Activated CD4-positive, CD25-positive, alpha-beta regulatory T cell treated with anti-CD3 and anti-CD28 coated beads, Interleukin-2, amount 50 U/mL, for 24 hours (primary cell): ENCODE measurements at regions not wholly inside any gene's neighbourhood (a gene's known extent, or its start where the extent isn't known, plus 50 kb on each side); places are given as distances from the start of the nearest gene placed in this dataset.
"Not testable (repeated sequence)": the region's sequence is repeated elsewhere in the genome, so short reads cannot be mapped to it uniquely, and the experiment has no call there.

Experiments used
- ATAC-seq, 2 donors: fragments of 150-1000 bp; cut with Tn5 transposase; one replicate each; pipeline ENCODE4 v1.10.0; 2021; ENCODE audit warnings: mild to moderate bottlenecking in 1 of 2, moderate library complexity in 1 of 2

DNA sequence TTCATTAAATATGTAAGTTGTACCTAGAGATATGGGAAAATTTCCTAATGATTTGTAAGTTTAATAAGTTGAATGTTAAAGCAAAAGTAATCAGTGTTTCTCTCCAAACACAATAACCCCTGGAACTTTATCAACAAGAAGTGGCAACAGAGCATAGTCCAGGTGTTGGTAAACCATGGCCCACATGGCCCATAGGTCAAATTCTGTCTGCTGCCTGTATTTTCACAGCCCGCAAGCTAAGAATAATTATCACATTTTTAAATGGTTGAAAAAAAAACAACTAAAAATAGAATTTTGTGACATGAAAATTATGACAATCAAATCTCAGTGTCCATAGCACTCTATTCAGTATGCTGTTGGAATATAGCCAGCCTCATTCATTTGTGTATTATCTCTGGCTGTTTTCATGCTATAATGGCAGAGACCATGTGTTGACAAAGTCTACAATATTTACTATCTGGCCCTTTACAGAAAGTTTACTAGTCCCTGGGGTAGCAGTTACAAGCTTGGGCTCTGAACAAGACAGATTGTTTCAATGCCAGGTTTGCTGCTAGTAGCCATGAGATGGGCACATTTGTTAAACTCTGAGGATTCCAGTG lies 395.8 kb downstream of the GASK1B start:
- ATAC-seq = no peak

DNA sequence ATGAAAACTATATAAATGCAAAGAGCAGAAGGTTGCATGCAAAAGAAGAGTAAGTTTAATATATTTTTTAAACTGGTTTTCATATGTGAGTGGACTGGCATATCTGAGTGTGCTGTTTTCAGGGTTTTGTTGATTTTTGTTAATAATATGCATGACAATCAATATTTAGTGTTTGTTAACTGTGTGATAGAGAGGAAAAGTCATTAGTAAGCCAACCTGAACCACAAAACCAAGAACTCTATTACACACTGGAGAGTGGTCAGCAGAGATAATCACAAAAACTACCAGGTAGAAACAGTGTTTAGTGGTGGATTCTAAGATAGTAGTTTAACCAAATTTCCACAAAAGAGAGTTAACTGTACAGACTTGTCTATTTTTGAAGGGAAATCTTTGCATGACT lies 396.9 kb downstream of the GASK1B start:
- no peak for ATAC-seq

DNA sequence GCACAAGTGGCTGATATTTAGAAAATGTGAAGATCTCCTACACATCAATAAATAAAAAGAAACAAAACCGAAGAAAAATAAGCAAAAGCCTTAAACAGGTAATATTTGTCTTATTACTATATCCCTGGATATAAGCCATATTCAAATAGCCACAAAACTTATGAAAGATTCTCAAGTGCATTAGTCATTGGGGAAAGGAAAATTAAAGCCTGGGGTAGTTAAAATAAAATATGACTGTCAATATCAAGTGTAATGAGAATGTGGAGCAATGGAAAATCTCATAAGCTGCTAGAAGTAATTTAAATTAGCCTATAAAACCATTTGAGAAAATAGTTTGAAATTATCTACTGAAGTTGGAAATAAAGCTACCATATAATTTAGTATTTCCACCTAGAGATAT lies 399.9 kb downstream of the GASK1B start:
- no peak for ATAC-seq

DNA sequence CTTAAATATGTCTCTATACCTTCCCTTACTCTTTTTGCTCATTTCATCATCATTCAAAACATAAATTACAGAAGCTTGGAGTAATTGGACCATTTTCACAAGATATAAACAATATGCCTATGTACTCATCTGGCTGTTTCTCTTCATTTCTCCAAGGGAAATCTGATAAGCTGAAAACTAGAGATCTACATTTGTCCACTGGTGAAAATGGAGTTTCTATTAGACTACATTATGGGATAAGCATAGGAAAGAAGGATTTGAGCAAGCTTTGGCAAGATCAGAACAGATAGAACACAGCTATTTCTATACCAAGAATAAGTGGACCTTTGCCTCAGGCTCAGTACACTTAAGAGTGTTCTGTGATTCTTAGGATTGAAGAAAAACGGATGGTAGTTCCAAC lies 404.4 kb downstream of the GASK1B start:
- no peak for ATAC-seq

DNA sequence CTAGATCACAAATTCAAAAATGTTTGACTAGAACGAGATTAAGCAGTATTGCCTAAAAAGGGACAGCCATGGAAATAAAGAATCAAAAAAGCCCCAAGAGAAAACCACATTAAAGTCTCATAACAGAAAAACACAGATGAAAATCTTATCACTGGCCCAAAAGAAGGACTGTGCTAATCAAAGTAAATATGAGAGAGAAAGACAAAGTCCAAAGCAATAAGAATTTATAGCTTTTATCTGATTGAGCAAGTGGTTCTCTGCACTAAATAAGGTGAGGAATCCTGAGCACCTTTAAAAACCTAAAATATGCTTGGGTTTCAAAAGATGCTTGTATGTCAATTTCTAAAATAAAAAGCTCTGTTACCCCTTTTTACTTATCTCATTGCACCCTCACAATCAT lies 409.3 kb downstream of the GASK1B start:
- no peak for ATAC-seq

DNA sequence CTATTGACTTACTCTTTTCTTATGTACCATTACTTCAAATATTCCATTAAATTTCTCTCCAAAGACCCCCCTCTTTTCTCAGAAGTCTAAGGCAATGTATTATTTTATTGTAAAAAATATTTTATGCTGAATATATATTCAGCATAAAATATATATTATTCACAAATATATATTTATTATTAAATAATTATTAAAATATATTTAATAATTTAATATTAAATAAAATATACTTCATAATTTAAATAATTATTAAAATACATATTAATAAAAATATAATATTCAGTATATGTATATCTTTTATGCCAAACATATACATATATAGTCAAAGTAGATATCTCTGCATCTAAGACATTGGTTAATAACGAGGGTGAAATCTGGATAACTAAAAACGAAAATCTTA lies 418.4 kb downstream of the GASK1B start:
- ATAC-seq = no peak

DNA sequence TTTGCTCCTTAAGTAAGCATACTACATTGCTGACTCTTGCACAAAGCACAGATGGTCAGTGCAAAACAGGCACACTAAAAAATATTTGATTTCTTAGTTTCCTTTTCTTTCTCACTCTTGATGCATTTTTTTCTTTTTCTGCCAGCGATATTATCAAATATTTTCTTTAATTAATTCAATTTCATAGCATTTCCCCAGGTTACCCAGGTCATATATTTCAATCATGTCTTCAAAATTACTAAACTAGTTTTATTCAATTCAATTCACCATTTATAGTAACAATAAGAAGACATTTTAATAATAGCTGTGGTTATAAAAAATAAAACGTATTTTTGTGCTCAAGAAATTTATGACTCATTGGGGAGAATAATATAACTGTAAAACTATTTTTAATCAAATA lies 421.2 kb downstream of the GASK1B start:
- no peak for ATAC-seq

DNA sequence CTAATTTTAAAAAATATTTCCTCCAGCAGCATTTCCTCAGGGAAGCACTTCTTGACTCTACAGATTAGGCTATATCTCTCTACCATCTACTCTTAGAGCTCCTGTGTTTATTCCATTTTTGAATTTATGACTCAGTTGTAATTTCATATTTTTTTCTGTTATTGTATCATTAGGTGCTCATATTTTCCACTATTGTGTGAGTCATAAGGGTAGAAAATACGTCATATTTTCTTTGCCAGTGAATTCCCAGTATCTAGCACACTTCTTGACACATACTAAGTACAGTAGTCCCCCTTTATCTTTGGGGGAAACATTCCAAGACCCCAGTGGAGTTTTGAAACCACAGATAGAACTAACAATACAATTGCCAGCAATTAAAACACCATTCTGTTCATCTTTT lies 431.2 kb downstream of the GASK1B start:
- ATAC-seq = no peak

DNA sequence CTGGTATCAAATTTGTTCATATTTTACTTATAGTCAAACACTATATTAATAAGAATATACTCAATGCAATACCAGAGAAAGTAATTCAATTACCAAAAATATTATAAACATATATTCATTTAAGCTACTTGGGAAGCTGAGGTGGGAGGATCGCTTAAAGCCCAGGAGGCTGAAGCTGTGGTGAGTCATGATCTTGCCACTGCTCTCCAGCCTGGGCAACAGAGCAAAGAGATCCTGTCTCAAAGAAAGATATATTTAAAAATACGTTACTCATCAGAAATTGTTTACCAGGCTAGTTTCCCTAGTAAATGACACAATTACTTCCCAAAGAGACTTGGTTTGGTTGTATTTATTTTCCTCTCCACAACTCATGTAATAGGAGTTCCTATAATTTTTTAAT lies 433.6 kb downstream of the GASK1B start:
- no peak for ATAC-seq

DNA sequence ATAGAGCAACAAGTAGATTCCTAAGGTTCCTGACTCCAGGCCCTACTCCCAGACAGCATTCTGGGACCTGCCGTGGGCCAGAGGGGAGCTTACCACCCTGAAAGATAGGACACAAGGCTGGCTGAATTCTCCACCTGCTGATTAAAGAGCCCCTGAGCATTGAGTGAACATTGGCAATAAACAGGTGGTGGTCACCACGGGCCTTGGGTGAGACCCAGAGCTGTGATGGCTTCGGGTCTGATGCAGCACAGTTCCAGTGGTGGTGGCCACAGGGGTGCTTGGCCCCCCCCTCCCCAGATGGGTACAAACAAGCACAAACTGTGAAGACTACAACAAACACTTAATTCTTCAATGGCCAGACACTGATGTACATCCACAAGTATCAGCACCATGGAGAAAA lies 444.6 kb downstream of the GASK1B start:
- no peak for ATAC-seq

DNA sequence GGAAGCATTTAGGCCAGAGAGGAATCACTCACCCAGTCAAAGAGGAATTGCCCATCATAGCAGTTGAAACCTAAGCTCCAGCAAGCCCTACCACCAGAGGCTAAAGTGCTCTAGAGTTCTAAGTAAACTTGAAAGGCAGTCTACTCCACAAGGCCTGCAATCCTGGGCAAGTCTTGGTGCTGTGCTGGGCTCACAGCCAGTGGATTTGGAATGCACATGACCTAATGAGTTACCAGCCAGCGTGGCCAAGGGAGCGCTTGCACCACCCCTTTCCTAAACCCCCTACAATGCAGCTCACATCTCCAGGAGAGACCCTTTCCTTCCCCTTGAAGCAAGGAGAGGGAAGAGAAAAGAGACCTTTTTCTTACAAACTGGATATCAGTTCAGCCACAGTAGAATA lies 445.7 kb downstream of the GASK1B start:
- ATAC-seq = no peak

DNA sequence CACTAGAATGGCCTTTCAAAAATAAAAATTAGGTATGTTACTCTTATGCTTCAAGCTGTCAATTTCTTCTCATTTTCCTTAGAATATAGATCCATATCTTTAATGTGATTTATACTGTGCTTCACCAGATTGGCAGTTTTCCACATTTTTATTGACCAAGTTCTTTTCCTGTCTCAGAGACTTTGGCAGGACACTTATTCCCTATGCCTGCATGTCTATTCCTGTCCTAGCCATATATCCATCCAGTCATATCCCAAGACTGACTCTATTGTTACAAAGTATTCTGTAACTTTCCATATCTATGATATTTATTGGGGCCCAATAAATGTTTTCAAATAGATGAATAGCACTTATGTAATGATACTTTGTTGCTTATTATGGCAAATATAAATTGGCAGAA lies 450.7 kb downstream of the GASK1B start:
- ATAC-seq = no peak

DNA sequence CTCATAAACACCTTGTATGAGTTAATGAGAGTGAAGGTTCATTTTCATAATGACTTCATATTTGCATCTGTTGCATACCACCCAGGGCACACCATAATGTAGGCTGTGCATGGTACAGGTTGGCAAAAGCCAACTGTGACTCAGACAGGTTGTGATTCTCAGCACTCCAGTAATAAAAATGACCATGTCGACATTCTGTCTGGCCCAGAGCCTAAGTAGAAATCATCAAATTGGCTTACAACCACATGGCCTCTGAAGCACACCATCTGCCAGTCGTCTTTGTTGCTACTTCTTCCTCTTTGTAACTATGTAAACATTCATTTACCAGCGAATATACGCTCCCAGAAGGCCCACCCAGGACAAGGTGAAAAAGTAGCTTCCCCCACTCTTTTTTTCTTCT lies 459.5 kb downstream of the GASK1B start:
- ATAC-seq = no peak

DNA sequence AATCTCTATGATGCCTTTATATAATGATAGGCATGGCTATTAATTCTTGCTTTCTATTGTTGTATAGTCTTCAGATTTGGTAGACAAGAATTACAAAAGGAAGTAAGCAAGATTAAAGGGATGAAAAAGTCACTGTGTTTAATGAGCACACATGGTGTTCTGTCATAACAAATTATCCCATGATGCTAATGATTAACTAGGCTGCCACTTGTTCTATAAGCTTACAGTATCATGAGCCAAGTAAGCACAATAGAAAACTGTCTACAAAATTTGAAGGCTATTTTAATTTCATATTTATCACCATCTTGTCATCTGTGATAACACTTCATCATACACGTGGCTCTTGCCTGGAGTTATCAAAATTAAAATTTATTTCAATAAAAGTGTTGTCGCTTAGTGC lies 466.7 kb downstream of the GASK1B start:
- ATAC-seq = no peak

DNA sequence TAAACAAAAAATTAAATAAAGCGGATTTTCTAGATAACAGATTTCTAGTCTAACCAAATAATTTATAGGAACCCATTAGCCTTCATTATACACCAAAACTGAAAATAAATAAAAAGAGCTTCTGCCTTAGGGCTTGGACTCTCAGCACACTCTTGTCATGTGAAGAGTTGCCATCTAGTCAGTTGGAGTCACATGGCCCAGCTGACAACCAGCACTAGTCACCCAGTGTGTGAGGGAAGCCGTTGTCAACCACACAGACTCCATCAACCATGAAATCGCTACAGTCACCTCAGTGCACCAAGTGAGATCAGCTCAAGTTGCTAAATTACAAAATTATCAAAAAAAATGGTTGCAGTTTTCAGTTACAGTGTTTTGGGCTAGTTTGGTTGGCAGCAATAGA lies 470.0 kb downstream of the GASK1B start:
- no peak for ATAC-seq

DNA sequence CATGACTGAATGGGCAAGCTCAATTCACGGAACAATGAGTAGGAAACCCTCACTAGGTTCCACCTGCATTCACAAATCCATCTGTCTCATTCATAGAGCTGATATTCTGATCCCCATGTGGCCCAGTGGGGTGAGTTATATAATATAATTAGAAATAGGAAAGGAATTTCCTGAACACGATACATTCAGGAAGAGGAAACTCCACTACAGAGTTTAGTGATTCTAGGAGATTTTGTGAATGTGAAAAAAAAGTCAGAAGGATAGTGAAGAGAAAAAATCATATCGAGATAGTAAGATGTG lies 471.2 kb downstream of the GASK1B start:
- no peak for ATAC-seq

DNA sequence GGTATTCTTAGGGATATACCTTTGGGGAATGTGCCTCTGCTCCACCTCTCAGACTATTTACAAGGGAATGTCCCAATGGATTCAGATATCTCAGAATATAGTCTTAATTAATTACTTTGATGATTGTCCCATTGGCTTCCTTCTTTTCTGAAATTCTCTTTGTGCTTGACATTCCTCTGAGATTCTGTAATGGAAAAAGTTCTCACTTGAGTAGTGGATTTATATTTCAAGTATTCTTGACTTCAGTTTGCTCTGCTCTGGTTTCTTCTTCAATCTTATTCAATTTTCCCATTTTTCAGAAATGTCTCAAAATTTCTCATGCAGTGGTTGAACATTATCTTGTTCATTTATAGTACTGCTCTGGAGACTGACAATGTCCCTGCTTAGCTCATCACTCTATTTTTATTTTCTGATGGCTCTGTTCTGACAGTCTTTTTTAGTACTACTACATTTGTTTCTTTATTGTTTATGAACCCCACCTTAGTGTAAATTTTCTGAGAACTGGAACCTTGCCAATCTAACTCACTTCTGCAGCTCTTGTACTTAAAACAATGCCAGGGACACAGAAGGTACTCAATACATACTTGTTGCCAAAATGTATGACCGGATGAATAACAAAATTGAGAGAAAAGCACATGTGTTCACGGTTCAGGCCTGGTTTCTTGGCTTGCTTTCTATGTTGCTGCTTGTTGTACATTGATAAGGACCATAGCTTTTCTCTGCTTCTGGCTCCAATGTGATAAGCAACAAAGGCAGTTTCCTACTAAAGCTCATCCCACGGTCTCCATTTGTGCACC lies 471.7 kb downstream of the GASK1B start:
- no peak for ATAC-seq

DNA sequence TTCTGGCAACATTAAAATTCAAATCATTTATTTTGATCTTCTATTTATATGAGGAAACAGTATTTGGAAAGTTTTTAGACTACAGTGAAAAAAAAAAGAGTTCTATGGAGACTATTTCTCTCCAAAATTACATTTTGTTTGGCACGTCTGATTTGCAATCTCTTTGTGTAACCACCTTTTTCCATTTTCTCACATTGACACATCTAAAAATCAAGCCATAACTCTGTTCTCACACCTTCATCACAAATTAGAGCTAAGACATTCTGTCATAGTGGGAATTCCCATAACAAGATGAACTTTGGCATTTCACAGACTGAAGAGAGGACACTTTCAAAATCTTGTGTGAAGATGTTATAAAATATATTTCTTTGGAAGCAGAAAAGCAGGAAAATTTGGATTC lies 468.9 kb downstream of the GRIA2 start:
- ATAC-seq = no peak

DNA sequence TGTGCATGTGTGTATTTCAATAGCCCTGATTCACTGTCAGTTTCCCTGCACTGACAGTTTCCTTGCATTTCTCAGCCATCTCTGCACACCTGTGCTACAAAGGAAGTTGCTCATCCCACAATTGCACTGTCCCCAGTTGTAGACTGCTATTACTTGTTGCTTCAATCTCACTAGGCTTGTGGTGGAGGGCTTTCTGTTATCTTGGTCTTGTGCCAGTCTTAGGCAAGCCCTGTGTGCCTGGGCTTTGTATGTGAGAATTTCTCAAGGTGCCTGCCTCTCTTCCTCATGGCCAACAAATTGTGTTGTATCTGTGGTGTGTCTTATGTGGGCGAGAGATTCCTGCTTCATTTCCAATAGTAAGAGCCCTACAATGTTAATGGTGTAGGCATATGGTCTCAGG lies 467.4 kb downstream of the GRIA2 start:
- ATAC-seq = no peak

DNA sequence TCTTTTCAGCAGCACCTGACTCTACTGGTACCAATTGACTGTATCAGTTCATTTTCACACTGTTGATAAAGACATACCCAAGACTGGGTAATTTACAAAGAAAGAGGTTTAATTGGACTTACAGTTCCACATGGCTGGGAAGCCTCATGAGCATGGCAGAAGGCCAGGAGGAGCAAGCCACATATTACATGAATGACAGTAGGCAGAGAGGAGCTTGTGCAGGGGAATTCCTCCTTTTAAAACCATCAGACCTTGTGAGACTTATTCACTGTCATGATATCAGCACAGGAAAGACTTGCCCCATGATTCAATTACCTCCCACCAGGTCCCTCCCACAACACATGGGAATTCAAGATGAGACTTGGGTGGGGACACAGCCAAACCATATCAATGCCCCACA lies 458.8 kb downstream of the GRIA2 start:
- ATAC-seq = not testable (repeated sequence)

DNA sequence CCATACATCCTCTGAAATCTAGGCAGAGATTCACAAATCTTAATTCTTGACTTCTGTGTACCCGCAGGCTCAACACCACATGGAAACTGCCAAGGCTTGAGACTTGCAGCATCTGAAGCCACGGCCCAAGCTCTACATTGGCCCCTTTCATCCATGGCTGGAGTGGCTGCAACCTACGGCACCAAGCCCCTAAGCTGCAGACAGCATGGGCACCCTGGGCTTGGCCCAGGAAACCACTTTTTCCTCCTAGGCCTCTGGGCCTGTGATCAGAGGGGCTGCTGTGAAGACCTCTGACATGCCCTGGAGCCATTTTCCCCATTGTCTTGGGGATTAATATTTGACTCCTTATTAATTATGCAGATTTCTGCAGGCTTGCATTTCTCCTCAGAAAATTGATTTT lies 457.9 kb downstream of the GRIA2 start:
- ATAC-seq = no peak

DNA sequence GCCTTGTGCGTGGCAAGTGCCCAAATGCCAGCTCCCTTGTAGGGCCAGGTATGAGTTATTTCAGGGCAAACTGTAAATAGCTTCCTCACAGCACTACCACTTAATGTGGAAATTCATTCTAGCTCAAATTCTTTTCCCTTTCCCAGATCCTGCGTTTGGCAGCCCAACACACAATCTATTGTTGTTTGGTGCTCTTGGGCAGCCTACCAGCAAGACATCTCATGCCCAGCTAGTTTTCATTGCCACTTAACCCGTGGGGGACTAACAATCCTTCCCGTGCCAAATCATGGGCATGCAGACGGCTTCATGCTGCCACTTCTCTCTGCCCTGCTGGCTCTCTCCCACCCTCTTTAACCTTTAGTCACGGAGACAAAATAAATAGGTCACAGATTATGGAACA lies 454.2 kb downstream of the GRIA2 start:
- ATAC-seq = no peak

DNA sequence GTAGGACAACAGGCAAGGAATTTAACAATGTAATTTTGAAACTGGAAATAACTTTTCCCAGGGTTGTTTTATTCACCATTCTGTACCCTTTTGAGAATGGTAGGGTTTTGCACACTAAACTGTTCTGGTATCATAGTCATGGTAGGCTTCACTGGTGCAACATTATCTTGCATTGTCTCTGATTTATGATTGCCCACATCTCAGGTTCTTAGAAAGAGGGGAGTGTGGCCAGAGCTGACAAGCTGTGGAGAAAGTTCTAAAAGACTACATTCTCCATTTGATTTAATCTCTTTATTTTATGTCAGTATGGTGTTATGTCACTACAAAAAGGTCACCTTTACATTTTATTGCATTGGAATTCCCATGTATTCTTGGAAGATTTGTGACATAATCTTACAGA lies 447.3 kb downstream of the GRIA2 start:
- ATAC-seq = no peak

DNA sequence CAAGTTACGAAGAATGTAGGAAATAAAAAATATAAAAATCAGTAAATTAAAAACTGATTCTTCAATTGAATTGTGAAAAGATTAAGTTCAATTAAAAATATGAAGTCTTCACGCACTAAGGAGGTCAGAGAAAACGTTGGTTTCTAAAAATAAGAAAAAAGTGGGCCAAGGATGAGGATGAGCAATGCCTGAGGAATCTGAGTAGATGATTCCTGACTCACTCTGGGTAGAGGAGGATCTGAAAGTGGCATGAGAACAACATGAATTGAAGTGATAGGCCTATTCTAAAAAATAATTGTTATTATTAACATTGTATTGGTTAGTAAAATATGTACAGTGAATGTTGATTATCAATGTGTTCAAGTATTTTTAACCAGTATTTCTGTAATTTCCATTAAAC lies 444.2 kb downstream of the GRIA2 start:
- ATAC-seq = no peak

DNA sequence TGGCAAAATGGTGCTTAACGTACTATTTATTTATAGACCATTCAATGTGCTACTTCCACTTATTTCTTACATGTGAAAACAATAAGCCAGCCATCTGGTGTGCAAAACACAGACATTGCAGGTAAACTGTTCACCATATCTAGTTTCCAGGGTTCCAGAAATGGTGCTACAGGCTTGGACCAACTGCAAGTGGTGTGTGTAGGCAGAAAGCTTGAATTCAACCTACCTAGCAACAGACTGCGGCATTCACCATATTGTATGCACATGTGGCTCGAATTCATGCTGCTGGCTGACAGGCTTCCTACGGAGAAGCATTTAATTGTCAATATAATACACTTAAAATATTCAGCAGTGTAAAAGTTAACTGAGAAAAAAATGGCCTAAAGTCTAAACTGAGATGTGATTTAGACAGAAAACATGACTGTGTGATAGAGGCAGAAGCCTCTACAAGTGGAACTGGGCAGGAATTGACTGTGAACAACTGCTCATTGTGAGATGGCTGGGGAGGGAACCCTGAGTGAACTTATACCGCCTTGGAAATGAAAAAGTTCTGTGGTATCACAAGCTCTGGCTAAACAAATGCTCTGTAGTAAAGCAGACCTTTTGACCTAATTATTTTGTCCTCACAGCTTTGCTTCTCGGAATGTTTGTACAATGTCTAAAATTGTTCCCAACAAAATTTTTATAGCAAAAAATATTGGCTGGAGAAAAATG lies 434.7 kb downstream of the GRIA2 start:
- no peak for ATAC-seq
